Caco-2 (cell line): ENCODE measurements at regions not wholly inside any gene's neighbourhood (a gene's known extent, or its start where the extent isn't known, plus 50 kb on each side); places are given as distances from the start of the nearest gene placed in this dataset.

Source experiments
- BruUV-seq: library from RNA; stranded (reverse); fragments of 400-500 nt; replicated peaks from 2 replicates; lab custom pipeline; 2021; lab: Mats Ljungman, UMichigan
- CTCF ChIA-PET: fragments of 300-600 bp; sonication (Branson Sonifier 250); formaldehyde crosslinking; loops from one replicate; lab custom pipeline; 2022; ENCODE audit warnings: antibody characterized with exemption; lab: Charles Lee
- POLR2A ChIA-PET: fragments of 300-600 bp; sonication (Branson Sonifier 250); formaldehyde crosslinking; loops from one replicate; lab custom pipeline; 2022; ENCODE audit warnings: antibody characterized with exemption; lab: Charles Lee
- DNase-seq, 2 experiments: peaks; one replicate each; pipeline versions ENCODE4 v3.0.0 to v3.0.0-alpha.2; 2020 to 2022
- H3K27me3 ChIP-seq: replicated peaks from 2 replicates; pipeline ENCODE4 v1.6.0; 2011; ENCODE audit warnings: low read length; ENCODE audit not compliant: control insufficient read depth, insufficient read depth
- H3K36me3 ChIP-seq: 2 replicates; pipeline ENCODE4 v1.5.1; 2011; ENCODE audit warnings: low read length; ENCODE audit not compliant: control insufficient read depth, insufficient read depth
- H3K4me1 ChIP-seq: fragments of 250-450 bp; sonication (Bioruptor Pico); 2 replicates; pipeline ENCODE4 v1.5.1; 2020; ENCODE audit warnings: mild to moderate bottlenecking
- H3K4me3 ChIP-seq: 2 replicates; pipeline ENCODE4 v1.5.1; 2011; ENCODE audit warnings: low read depth, mild to moderate bottlenecking, control low read depth, low read length
- H3K9me3 ChIP-seq: fragments of 250-450 bp; sonication (Bioruptor Pico); 2 replicates; pipeline ENCODE4 v1.5.1; 2020; ENCODE audit warnings: mild to moderate bottlenecking, moderate library complexity
- H3K27ac Mint-ChIP-seq: one replicate; pipeline ENCODE4 v1.8.0; 2022; ENCODE audit warnings: mixed read lengths; ENCODE audit not compliant: unreplicated experiment
- H3K27me3 Mint-ChIP-seq: one replicate; pipeline ENCODE4 v1.8.0; 2022; ENCODE audit warnings: mixed read lengths; ENCODE audit not compliant: insufficient read depth, unreplicated experiment
- H3K36me3 Mint-ChIP-seq: one replicate; pipeline ENCODE4 v1.8.0; 2022; ENCODE audit warnings: mild to moderate bottlenecking, mixed read lengths; ENCODE audit not compliant: insufficient read depth, unreplicated experiment
- H3K4me1 Mint-ChIP-seq: one replicate; pipeline ENCODE4 v1.8.0; 2022; ENCODE audit warnings: low read depth, mixed read lengths; ENCODE audit not compliant: unreplicated experiment
- H3K4me3 Mint-ChIP-seq: one replicate; pipeline ENCODE4 v1.8.0; 2022; ENCODE audit warnings: mild to moderate bottlenecking, moderate library complexity, mixed read lengths; ENCODE audit not compliant: unreplicated experiment
- H3K9me3 Mint-ChIP-seq: one replicate; pipeline ENCODE4 v1.8.0; 2022; ENCODE audit warnings: mixed read lengths; ENCODE audit not compliant: unreplicated experiment
- intact Hi-C: fragments of 100-400 bp; cut with micrococcal nuclease; formaldehyde crosslinking; loops from one replicate; pipeline ENCODE4 v1.10.0; 2022; ENCODE audit not compliant: unreplicated experiment
- TF ChIP-seq, protein P1 (sequence below), 2 experiments: fragments of 200-600 bp in 1 of 2; IDR thresholded peaks; 1 replicate in 1 of 2; 2 replicates in 1 of 2; pipeline versions ENCODE4 v1.5.1 to v1.8.0; 2011 to 2022; ENCODE audit warnings: antibody characterized with exemption in 1 of 2, control low read depth in 1 of 2, inconsistent platforms in 1 of 2, low read depth in 1 of 2, low read length in 1 of 2, mild to moderate bottlenecking in 1 of 2, moderate library complexity in 1 of 2; ENCODE audit not compliant: insufficient read depth in 1 of 2, severe bottlenecking in 1 of 2, unreplicated experiment in 1 of 2

DNA sequence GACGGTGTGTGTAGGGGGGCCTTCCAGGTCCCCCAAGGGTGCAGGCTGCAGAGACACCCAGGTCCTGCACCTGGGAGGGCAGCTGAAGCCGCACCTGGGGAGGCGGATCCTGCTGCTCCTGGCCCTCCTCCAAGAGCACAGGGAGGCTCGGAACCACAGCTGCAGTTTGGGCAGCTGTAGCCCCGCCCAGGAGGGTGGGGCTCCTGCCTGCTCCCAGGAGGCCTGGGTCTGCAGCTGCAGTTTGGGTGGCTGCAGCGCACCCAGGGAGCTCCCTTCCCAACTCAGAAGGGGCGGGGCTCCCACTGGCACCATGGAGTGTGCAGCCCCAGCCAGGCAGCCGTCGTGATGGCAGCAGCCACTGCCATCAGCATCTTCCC lies 69.4 kb upstream of the NKD1 start:
- Mint-ChIP-seq H3K4me1 (peaks cover 8% of the 10 kb centered on the region), H3K27me3 (no peaks in the 10 kb centered on the region), H3K4me3 (peak overlapping the region; percentile 48), H3K9me3 (peaks cover 2% of the 10 kb centered on the region), H3K36me3 (no peaks in the 10 kb centered on the region), H3K27ac (no peak overlapping the region)
- Histone ChIP-seq H3K36me3 (no peaks in the 10 kb centered on the region), H3K9me3 (no peaks in the 10 kb centered on the region), H3K27me3 (no peaks in the 10 kb centered on the region), H3K4me1 (peaks cover 6% of the 10 kb centered on the region; the same call in 1 of the 2 replicates), H3K4me3 (no peak overlapping the region)
- TF ChIP-seq, protein P1, sequence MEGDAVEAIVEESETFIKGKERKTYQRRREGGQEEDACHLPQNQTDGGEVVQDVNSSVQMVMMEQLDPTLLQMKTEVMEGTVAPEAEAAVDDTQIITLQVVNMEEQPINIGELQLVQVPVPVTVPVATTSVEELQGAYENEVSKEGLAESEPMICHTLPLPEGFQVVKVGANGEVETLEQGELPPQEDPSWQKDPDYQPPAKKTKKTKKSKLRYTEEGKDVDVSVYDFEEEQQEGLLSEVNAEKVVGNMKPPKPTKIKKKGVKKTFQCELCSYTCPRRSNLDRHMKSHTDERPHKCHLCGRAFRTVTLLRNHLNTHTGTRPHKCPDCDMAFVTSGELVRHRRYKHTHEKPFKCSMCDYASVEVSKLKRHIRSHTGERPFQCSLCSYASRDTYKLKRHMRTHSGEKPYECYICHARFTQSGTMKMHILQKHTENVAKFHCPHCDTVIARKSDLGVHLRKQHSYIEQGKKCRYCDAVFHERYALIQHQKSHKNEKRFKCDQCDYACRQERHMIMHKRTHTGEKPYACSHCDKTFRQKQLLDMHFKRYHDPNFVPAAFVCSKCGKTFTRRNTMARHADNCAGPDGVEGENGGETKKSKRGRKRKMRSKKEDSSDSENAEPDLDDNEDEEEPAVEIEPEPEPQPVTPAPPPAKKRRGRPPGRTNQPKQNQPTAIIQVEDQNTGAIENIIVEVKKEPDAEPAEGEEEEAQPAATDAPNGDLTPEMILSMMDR (IDR thresholded peaks at IDR 0.05; ENCODE audit: insufficient read depth in 1 of 2, low read depth in 1 of 2, low read length in 1 of 2, severe bottlenecking in 1 of 2, unreplicated experiment in 1 of 2): no peak
- peak in 1 of 2 experiments; percentile 33 for DNase-seq
- ChIA-PET CTCF (no interaction called here), POLR2A (no interaction called here)
- no TSS peak for BruUV-seq
- intact Hi-C loops: no loop called here

DNA sequence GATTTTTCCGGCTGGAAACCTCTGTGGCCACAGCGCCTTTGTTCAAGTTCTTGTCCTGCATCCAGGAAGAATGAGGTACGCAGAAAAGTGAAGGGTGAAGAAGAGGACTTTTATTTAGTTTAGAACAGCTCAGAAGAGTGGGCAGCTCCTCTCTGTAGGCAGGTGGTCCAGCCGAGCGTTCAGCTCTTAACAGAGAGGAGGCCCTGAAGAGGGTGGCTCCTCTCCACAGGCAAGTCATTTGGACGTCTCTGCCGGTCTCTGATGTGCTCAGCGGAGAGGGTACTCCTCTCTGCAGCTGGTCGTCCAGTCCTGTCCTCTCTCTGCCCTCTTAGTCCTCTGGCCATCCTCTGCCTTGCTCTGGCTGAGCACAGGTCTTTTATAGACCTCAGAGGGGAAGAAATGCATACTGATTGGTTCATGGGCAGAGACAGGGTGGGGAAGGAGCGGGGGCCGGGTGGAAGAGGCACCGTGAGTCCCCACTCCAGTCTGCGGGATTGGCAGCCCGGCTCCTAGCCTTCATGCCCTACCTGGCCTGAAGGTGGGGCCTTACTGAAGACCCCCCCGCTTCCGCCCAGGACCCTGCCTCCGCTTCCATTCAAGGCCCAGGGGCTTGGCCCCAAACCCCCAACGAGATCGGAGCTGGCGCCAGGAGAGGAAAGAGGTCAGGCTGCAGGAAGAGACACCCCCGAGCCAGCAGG lies 70.0 kb upstream of the NKD1 start:
- H3K36me3 Mint-ChIP-seq: no peaks in the 10 kb centered on the region
- H3K4me1 Mint-ChIP-seq: peaks cover 8% of the 10 kb centered on the region
- CTCF ChIA-PET: no interaction called here
- no peaks in the 10 kb centered on the region for H3K27me3 Mint-ChIP-seq
- no peaks in the 10 kb centered on the region for H3K27me3 ChIP-seq
- H3K36me3 ChIP-seq: no peaks in the 10 kb centered on the region
- no peaks in the 10 kb centered on the region for H3K9me3 ChIP-seq
- H3K4me3 ChIP-seq: no peak overlapping the region
- BruUV-seq: no TSS peak
- TF ChIP-seq, protein P1 (IDR thresholded peaks at IDR 0.05; ENCODE audit: insufficient read depth in 1 of 2, low read depth in 1 of 2, low read length in 1 of 2, severe bottlenecking in 1 of 2, unreplicated experiment in 1 of 2): no peak
- no peaks in the 10 kb centered on the region for H3K9me3 Mint-ChIP-seq
- no peak for DNase-seq
- POLR2A ChIA-PET: no interaction called here
- peak overlapping the region; percentile 48 for H3K4me3 Mint-ChIP-seq
- intact Hi-C loops: no loop called here
- no peak overlapping the region for H3K27ac Mint-ChIP-seq
- peaks cover 6% of the 10 kb centered on the region; the same call in 1 of the 2 replicates for H3K4me1 ChIP-seq

DNA sequence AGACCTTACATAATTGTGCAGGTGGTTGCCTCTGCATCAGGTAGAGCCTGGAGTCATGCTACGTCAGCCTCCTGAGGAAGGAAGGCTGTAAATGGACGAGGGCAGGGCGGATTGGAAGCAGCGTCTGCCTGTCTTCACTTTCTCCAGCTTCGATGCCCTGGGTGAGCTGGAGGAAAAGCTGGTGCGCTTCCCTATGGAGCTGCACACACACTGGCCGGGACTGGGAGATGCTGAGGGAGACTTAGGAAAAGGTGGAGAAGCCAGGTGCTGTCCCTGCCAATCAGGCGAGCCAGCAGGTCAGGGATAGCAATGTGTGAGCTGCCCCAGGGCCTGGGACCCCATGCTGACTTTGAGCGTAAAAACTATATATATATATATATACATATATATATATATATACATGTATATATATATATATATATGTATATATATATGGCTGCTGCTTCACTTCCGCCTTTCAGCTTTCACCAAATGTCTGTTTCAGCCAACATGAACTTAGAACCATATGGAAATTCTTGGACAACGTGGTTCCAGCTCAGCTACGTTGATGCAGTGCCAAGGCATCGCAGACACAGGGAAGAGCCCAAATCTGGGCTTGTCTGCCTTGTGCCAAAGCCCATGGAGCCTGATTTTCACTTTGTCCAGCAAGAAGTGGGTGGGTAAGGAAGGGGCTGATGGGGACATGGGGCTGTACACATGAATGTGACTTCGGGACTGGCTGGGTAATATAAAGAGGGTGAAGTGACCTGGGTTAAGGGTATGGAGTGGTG lies 71.5 kb upstream of the NKD1 start:
- peaks cover 8% of the 10 kb centered on the region for H3K4me1 Mint-ChIP-seq
- Histone ChIP-seq H3K4me1 (peaks cover 6% of the 10 kb centered on the region; the same call in 1 of the 2 replicates), H3K4me3 (no peak overlapping the region), H3K9me3 (peaks cover 3% of the 10 kb centered on the region; the same call in 1 of the 2 replicates), H3K27me3 (no peaks in the 10 kb centered on the region), H3K36me3 (no peaks in the 10 kb centered on the region)
- intact Hi-C loops: no loop called here
- peak overlapping the region; percentile 27 for H3K27ac Mint-ChIP-seq
- no peak for DNase-seq
- no peak overlapping the region for H3K4me3 Mint-ChIP-seq
- H3K9me3 Mint-ChIP-seq: peaks cover 11% of the 10 kb centered on the region
- no TSS peak for BruUV-seq
- ChIA-PET POLR2A (no interaction called here), CTCF (no interaction called here)
- TF ChIP-seq, protein P1 (IDR thresholded peaks at IDR 0.05; ENCODE audit: insufficient read depth in 1 of 2, low read depth in 1 of 2, low read length in 1 of 2, severe bottlenecking in 1 of 2, unreplicated experiment in 1 of 2): no peak
- H3K27me3 Mint-ChIP-seq: no peaks in the 10 kb centered on the region
- no peaks in the 10 kb centered on the region for H3K36me3 Mint-ChIP-seq
